ENCODE measurements at regions not wholly inside any gene's neighbourhood (a gene's known extent, or its start where the extent isn't known, plus 50 kb on each side); places are given as distances from the start of the nearest gene placed in this dataset.

DNA sequence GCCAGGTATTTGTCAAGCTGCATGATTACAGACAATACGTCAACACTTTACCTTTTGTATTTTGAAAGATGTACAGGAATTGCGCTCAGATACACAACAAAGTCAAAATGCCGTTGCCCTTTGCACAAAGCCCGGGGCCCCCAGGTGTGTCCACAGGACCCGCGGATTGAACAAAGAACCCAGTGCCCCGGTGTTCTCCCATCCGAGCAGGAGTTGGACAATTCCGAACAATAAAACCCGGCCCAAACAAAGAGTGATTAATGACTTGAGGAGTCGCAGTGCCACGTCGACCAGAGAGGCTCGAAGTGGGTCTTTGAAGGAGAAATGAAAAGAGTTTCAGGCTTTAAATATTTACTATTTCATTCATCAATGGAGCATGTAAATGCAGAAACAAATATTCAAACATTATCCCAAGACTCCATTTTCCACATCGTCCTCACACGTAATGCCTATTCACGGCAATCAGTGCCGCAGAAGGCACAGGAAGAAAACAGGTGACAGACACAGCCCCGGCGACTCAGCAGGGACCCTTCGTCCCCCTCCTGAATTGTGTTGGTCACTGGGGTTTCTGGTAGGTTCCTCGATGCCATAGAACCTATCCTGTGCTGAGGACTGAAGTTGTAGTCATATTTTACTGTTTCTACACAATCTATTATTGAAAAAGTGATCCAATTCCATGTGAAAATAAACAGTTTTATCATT, 70.9 kb upstream of the MGMT start:
- Histone ChIP-seq H3K4me3 (ENCODE audit: low read length) (no peak overlapping the region), H3K27ac (ENCODE audit: low read length) (no peak overlapping the region), H3K27me3 (ENCODE audit: low read length) (no peaks in the 10 kb centered on the region), H3K79me2 (ENCODE audit: low read length) (no peaks in the 10 kb centered on the region), H3K4me1 (ENCODE audit: low read length) (peaks cover 1% of the 10 kb centered on the region), H2AFZ (ENCODE audit: low read length) (no peak overlapping the region), H3K9ac (ENCODE audit: low read length) (no peak overlapping the region), H3K9me3 (ENCODE audit: low read length) (no peaks in the 10 kb centered on the region), H3K9me2 (replicated peaks; ENCODE audit: insufficient read depth, low read length) (no peaks in the 10 kb centered on the region), H3K4me2 (ENCODE audit: low read depth, low read length, poor library complexity, severe bottlenecking) (no peak overlapping the region), H3K36me3 (ENCODE audit: insufficient read depth, low read length) (no peaks in the 10 kb centered on the region), H4K20me1 (ENCODE audit: insufficient read depth, low read depth, low read length) (no peaks in the 10 kb centered on the region)
- DNase-seq, result no peak

DNA sequence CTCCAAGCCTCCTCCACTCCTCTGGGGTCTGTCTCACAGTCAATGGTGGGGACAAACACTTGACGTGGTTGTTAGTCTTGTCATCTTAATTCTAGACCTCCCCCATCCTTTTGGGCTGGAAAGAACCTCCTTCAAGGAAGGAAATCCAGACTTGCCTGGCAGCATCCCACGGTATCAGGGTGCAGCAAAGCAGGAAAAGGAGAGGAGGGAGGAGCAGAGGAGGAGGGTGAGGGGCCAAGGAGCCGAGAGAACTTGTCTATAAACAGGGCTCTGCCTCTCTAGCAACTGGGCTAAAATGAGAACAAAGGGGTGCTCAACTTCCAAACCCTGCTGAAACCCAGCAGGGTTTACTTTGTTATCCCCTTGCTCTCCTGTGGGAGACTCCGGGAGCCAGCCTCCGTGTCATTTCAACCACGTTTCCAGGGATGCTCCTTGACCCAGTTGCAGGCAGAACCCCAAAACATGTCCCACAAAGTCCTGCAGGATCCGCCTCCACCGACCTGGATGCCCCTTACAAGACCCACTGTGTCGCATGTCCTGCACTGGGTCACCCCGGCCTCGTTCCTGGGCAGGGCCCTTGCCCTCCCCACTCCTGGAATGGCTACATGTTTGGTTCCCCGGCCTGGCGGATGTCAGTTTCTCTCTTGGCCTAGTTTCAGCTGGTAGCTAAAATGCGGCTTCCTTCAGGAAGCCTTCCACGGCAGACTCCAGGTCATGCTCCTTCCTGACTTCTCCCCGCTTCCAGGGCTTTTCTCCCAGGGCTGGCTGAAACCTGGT, 69.7 kb upstream of the MGMT start:
- H3K79me2 ChIP-seq (ENCODE audit: low read length), result no peaks in the 10 kb centered on the region
- H3K36me3 ChIP-seq (ENCODE audit: insufficient read depth, low read length), result no peaks in the 10 kb centered on the region
- no peak overlapping the region for H3K4me3 ChIP-seq (ENCODE audit: low read length)
- H3K27me3 ChIP-seq (ENCODE audit: low read length), result no peaks in the 10 kb centered on the region
- no peak for DNase-seq
- H3K9me2 ChIP-seq (replicated peaks; ENCODE audit: insufficient read depth, low read length), result no peaks in the 10 kb centered on the region
- H3K9me3 ChIP-seq (ENCODE audit: low read length), result no peaks in the 10 kb centered on the region
- H3K27ac ChIP-seq (ENCODE audit: low read length), result no peak overlapping the region
- H3K4me1 ChIP-seq (ENCODE audit: low read length), result no peaks in the 10 kb centered on the region
- H3K4me2 ChIP-seq (ENCODE audit: low read depth, low read length, poor library complexity, severe bottlenecking), result no peak overlapping the region
- H4K20me1 ChIP-seq (ENCODE audit: insufficient read depth, low read depth, low read length), result no peaks in the 10 kb centered on the region
- H3K9ac ChIP-seq (ENCODE audit: low read length), result no peak overlapping the region
- no peak overlapping the region for H2AFZ ChIP-seq (ENCODE audit: low read length)

DNA sequence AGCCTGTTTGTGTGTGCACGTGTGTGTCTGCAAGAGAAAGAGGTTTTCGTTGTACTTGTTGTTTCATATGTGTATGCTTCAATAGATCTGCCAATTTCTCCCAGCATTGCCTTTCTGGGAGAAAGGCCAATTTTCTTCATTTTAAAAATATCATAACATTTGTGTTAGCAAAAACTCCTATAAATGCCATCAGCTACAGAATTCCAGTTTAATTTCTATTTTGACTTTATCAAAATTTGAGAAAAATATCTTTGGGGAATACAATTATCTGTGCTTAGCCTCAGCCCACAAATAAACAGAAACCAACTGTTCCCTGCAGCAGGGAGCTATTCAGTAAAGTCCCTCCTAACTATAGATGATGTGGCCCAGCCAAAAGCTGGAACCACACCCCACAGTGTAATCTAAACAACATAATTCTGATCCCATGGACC, 68.3 kb upstream of the MGMT start:
- no peak for DNase-seq
- Histone ChIP-seq H3K4me3 (ENCODE audit: low read length) (no peak overlapping the region), H2AFZ (ENCODE audit: low read length) (no peak overlapping the region)

GRCh38 chr10:129400426-129400825, 66.6 kb upstream of the MGMT start:
- Histone ChIP-seq H2AFZ (ENCODE audit: low read length) (no peak overlapping the region), H3K4me3 (ENCODE audit: low read length) (no peak overlapping the region), H3K79me2 (ENCODE audit: low read length) (no peaks in the 10 kb centered on the region)

More for the DNA sequence above, 68.3 kb upstream of the MGMT start:
- Histone ChIP-seq H3K4me2 (ENCODE audit: low read depth, low read length, poor library complexity, severe bottlenecking) (no peak overlapping the region), H3K9me3 (ENCODE audit: low read length) (no peaks in the 10 kb centered on the region), H3K36me3 (ENCODE audit: insufficient read depth, low read length) (no peaks in the 10 kb centered on the region), H3K9me2 (replicated peaks; ENCODE audit: insufficient read depth, low read length) (no peaks in the 10 kb centered on the region), H3K27ac (ENCODE audit: low read length) (no peak overlapping the region), H3K27me3 (ENCODE audit: low read length) (no peaks in the 10 kb centered on the region), H3K4me1 (ENCODE audit: low read length) (no peaks in the 10 kb centered on the region), H4K20me1 (ENCODE audit: insufficient read depth, low read depth, low read length) (no peaks in the 10 kb centered on the region), H3K9ac (ENCODE audit: low read length) (no peak overlapping the region), H3K79me2 (ENCODE audit: low read length) (no peaks in the 10 kb centered on the region)

DNA sequence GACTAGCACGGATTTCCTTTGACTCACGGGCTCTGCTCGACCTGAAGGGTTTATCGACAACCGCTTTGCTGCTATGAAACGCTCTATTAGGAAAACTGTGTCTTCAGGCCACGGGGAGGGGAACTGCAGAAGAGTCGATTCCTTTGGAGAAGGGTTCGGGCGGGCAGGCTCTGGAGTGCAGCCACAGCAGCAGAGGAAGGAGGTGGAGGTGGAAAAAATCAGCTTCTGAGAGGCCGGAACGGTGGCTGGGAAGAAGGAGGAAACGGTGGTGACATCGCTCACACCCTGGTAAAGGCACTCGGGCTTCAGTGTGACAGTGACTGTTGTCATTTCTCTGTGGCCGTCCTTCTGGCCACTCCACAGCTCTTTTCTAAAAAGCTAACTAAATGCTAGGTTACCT, 64.6 kb upstream of the MGMT start:
- H3K9me2 ChIP-seq (replicated peaks; ENCODE audit: insufficient read depth, low read length), result no peaks in the 10 kb centered on the region
- no peak overlapping the region for H3K9ac ChIP-seq (ENCODE audit: low read length)
- no peaks in the 10 kb centered on the region for H3K36me3 ChIP-seq (ENCODE audit: insufficient read depth, low read length)
- no peak overlapping the region for H3K27ac ChIP-seq (ENCODE audit: low read length)
- no peaks in the 10 kb centered on the region for H3K27me3 ChIP-seq (ENCODE audit: low read length)
- no peak for DNase-seq
- H4K20me1 ChIP-seq (ENCODE audit: insufficient read depth, low read depth, low read length), result no peaks in the 10 kb centered on the region
- H3K9me3 ChIP-seq (ENCODE audit: low read length), result no peaks in the 10 kb centered on the region
- no peaks in the 10 kb centered on the region for H3K4me1 ChIP-seq (ENCODE audit: low read length)
- H3K4me2 ChIP-seq (ENCODE audit: low read depth, low read length, poor library complexity, severe bottlenecking), result no peak overlapping the region
- no peaks in the 10 kb centered on the region for H3K79me2 ChIP-seq (ENCODE audit: low read length)
- H2AFZ ChIP-seq (ENCODE audit: low read length), result no peak overlapping the region
- no peak overlapping the region for H3K4me3 ChIP-seq (ENCODE audit: low read length)

More at GRCh38 chr10:129400426-129400825, 66.6 kb upstream of the MGMT start:
- no peak overlapping the region for H3K27ac ChIP-seq (ENCODE audit: low read length)
- no peak for DNase-seq
- no peaks in the 10 kb centered on the region for H3K4me1 ChIP-seq (ENCODE audit: low read length)
- no peak overlapping the region for H3K4me2 ChIP-seq (ENCODE audit: low read depth, low read length, poor library complexity, severe bottlenecking)
- H3K27me3 ChIP-seq (ENCODE audit: low read length), result no peaks in the 10 kb centered on the region
- H3K9me2 ChIP-seq (replicated peaks; ENCODE audit: insufficient read depth, low read length), result no peaks in the 10 kb centered on the region
- H3K36me3 ChIP-seq (ENCODE audit: insufficient read depth, low read length), result no peaks in the 10 kb centered on the region
- no peak overlapping the region for H3K9ac ChIP-seq (ENCODE audit: low read length)
- H3K9me3 ChIP-seq (ENCODE audit: low read length), result no peaks in the 10 kb centered on the region
- no peaks in the 10 kb centered on the region for H4K20me1 ChIP-seq (ENCODE audit: insufficient read depth, low read depth, low read length)

DNA sequence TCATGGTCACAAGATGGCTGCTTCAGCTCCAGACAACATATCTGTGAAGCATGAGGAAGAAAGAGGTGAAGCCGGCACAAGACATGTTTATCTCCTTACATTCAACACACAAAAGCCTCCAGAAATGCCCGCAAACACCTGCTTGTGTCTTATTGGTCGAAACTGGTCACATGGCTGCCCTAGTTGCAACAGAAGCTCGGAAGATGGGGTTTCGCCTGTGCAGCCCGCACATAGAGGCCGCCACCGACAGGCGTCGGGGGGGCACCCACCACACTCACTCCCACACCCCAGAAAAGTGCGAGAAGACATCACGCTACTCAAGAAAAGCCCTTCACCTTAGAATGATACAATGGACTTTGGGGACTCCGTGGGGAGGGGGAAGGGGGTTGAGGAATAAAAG, 63.0 kb upstream of the MGMT start:
- no peak for DNase-seq
- H3K27me3 ChIP-seq (ENCODE audit: low read length), result no peaks in the 10 kb centered on the region
- H3K4me3 ChIP-seq (ENCODE audit: low read length), result no peak overlapping the region

DNA sequence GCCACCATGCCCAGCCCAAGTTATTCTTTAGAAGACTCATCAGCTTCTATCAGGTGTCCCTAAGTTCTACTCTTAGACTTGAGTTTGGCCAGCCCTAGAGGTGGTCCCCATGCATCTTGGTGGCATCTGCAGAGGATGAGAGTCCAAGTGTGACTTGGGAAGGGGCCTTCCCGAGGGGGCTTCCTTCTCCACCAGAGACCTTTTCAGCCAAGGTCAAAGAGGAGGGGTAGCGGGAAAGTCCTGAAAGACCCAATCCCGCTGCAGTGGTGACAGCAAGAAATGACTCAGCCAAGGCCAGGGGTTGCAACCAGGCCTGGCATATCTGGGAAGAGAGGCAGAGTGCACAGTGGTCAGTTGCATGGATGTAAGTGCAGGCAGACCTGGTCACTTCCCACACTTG, 61.7 kb upstream of the MGMT start:
- H3K4me3 ChIP-seq (ENCODE audit: low read length), result no peak overlapping the region
- no peak overlapping the region for H3K9ac ChIP-seq (ENCODE audit: low read length)
- H2AFZ ChIP-seq (ENCODE audit: low read length), result no peak overlapping the region
- no peaks in the 10 kb centered on the region for H3K27me3 ChIP-seq (ENCODE audit: low read length)
- DNase-seq, result no peak
- H3K4me1 ChIP-seq (ENCODE audit: low read length), result no peaks in the 10 kb centered on the region
- no peak overlapping the region for H3K4me2 ChIP-seq (ENCODE audit: low read depth, low read length, poor library complexity, severe bottlenecking)
- no peaks in the 10 kb centered on the region for H3K79me2 ChIP-seq (ENCODE audit: low read length)
- no peaks in the 10 kb centered on the region for H3K9me2 ChIP-seq (replicated peaks; ENCODE audit: insufficient read depth, low read length)
- no peaks in the 10 kb centered on the region for H3K9me3 ChIP-seq (ENCODE audit: low read length)
- H3K27ac ChIP-seq (ENCODE audit: low read length), result no peak overlapping the region
- H4K20me1 ChIP-seq (ENCODE audit: insufficient read depth, low read depth, low read length), result no peaks in the 10 kb centered on the region
- no peaks in the 10 kb centered on the region for H3K36me3 ChIP-seq (ENCODE audit: insufficient read depth, low read length)

More for the DNA sequence above, 63.0 kb upstream of the MGMT start:
- no peaks in the 10 kb centered on the region for H4K20me1 ChIP-seq (ENCODE audit: insufficient read depth, low read depth, low read length)
- no peak overlapping the region for H3K4me2 ChIP-seq (ENCODE audit: low read depth, low read length, poor library complexity, severe bottlenecking)
- no peak overlapping the region for H2AFZ ChIP-seq (ENCODE audit: low read length)
- no peak overlapping the region for H3K27ac ChIP-seq (ENCODE audit: low read length)
- H3K9me3 ChIP-seq (ENCODE audit: low read length), result no peaks in the 10 kb centered on the region
- H3K9ac ChIP-seq (ENCODE audit: low read length), result no peak overlapping the region
- no peaks in the 10 kb centered on the region for H3K79me2 ChIP-seq (ENCODE audit: low read length)
- no peaks in the 10 kb centered on the region for H3K9me2 ChIP-seq (replicated peaks; ENCODE audit: insufficient read depth, low read length)
- no peaks in the 10 kb centered on the region for H3K4me1 ChIP-seq (ENCODE audit: low read length)
- H3K36me3 ChIP-seq (ENCODE audit: insufficient read depth, low read length), result no peaks in the 10 kb centered on the region

DNA sequence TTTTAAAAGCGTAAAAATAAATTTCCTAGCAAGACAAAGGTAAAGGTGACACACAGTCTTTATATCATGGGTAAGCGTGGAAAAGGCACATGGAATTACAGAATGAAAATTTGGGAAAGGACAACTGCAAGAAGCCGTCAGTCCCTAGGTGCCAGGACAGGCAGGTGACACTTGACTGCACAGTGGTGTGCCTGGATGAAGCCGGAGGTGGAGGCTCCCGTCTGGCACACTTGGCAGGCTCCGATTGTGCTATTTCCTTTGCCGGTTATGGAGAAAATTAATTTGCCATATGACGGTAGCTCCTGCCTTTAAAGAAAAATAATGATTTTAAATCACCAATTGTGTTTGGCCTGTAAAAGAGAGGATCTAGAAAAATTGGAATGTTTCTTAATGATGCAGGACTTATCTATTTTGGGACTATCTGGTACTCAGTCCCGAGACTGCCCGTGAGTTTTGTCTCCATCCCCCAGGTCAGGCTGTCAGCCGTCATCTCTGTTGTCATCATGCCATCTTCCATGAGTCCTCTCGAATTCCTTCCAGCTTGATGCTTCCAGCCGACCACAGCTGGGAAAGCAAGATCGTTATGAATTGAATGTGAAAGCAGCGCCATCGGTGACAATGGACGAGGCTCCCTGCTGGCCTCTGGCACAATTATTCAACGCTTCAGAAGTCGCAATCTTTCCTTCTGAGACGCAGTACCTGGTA, 56.2 kb upstream of the MGMT start:
- DNase-seq, result no peak
- H3K4me3 ChIP-seq (ENCODE audit: low read length), result no peak overlapping the region
- no peak overlapping the region for H3K9ac ChIP-seq (ENCODE audit: low read length)
- H3K36me3 ChIP-seq (ENCODE audit: insufficient read depth, low read length), result no peaks in the 10 kb centered on the region
- no peaks in the 10 kb centered on the region for H3K27me3 ChIP-seq (ENCODE audit: low read length)
- no peaks in the 10 kb centered on the region for H4K20me1 ChIP-seq (ENCODE audit: insufficient read depth, low read depth, low read length)
- no peaks in the 10 kb centered on the region for H3K79me2 ChIP-seq (ENCODE audit: low read length)
- H3K9me2 ChIP-seq (replicated peaks; ENCODE audit: insufficient read depth, low read length), result no peaks in the 10 kb centered on the region
- peaks cover 4% of the 10 kb centered on the region for H3K4me1 ChIP-seq (ENCODE audit: low read length)
- no peak overlapping the region for H2AFZ ChIP-seq (ENCODE audit: low read length)
- H3K9me3 ChIP-seq (ENCODE audit: low read length), result no peaks in the 10 kb centered on the region
- no peak overlapping the region for H3K27ac ChIP-seq (ENCODE audit: low read length)
- no peak overlapping the region for H3K4me2 ChIP-seq (ENCODE audit: low read depth, low read length, poor library complexity, severe bottlenecking)
